SK-N-SH treated with all-trans-retinoic acid at 6 μM for 48 hours (cell line): ENCODE measurements at regions not wholly inside any gene's neighbourhood (a gene's known extent, or its start where the extent isn't known, plus 50 kb on each side); places are given as distances from the start of the nearest gene placed in this dataset.

Experiments
- ARNTL ChIP-seq: fragments of 450-650 bp; formaldehyde crosslinking; IDR thresholded peaks from 2 replicates; pipeline ENCODE4 v1.5.0; 2020; ENCODE audit warnings: low read depth, mild to moderate bottlenecking, moderate library complexity, borderline replicate concordance
- CSDC2 ChIP-seq: fragments of 250-450 bp; sonication (Bioruptor Pico); IDR thresholded peaks from 2 replicates; pipeline ENCODE4 v1.5.0; 2020; ENCODE audit warnings: mild to moderate bottlenecking, moderate library complexity
- ESRRG ChIP-seq: fragments of 250-450 bp; sonication (Bioruptor Pico); IDR thresholded peaks from 2 replicates; pipeline ENCODE4 v1.6.1; 2021; ENCODE audit warnings: mild to moderate bottlenecking
- GLIS3 ChIP-seq: fragments of 250-450 bp; sonication (Bioruptor Pico); IDR thresholded peaks from 2 replicates; pipeline ENCODE4 v1.5.0; 2020; ENCODE audit warnings: mild to moderate bottlenecking, moderate library complexity
- ISL1 ChIP-seq: fragments of 250-450 bp; sonication (Bioruptor Pico); IDR thresholded peaks from 2 replicates; pipeline ENCODE4 v2.1.2; 2022; ENCODE audit warnings: mild to moderate bottlenecking, moderate library complexity
- TCF4 ChIP-seq: fragments of 250-450 bp; sonication (Bioruptor Pico); IDR thresholded peaks from 2 replicates; pipeline ENCODE4 v1.8.0; 2021; ENCODE audit warnings: mild to moderate bottlenecking, moderate library complexity, borderline replicate concordance
- ZFP3 ChIP-seq: fragments of 250-450 bp; sonication (Bioruptor Pico); IDR thresholded peaks from 2 replicates; pipeline ENCODE4 v1.5.0; 2020; ENCODE audit warnings: mild to moderate bottlenecking, moderate library complexity

DNA sequence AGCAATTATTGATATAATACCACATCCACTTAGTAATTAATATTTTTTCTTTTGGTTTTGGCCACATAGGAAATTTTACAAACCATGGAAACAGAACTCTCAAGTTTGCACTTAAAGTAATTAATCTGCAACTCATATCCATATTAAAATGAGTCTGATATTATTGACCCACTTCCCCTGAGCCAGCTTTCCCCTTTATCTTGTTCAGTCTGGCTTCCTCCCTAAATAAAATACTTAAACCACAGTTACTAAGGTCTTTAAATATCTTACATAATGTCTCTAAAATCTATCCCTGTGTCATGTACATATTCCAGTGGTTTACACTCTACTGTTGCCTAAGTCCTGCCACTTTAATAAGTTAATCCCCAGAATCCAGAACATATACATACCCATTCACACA, 564.9 kb upstream of the FSHR start:
- no peak for TF ChIP-seq TCF4
- TF ChIP-seq GLIS3: no peak
- TF ChIP-seq ZFP3 (CRISPR knock-in tag): no peak
- TF ChIP-seq CSDC2: no peak
- no peak for TF ChIP-seq ESRRG (CRISPR knock-in tag)
- no peak for TF ChIP-seq ISL1 (CRISPR knock-in tag)
- TF ChIP-seq ARNTL: no peak
